HPDE6-E6E7 (cell line): ENCODE measurements at regions not wholly inside any gene's neighbourhood (a gene's known extent, or its start where the extent isn't known, plus 50 kb on each side); places are given as distances from the start of the nearest gene placed in this dataset.

ENCODE experiments used
- DNase-seq: peaks from one replicate; pipeline ENCODE4 v3.0.0; 2011; ENCODE audit warnings: missing footprints; ENCODE audit errors: extremely low spot score

GRCh38 chr6:54058236-54058635, 53.0 kb upstream of the MLIP start:
- DNase-seq: no peak

GRCh38 chr6:54059683-54060082, 51.6 kb upstream of the MLIP start:
- no peak for DNase-seq

GRCh38 chr6:54060286-54060685, 51.0 kb upstream of the MLIP start:
- no peak for DNase-seq
